ENCODE measurements at regions not wholly inside any gene's neighbourhood (a gene's known extent, or its start where the extent isn't known, plus 50 kb on each side); places are given as distances from the start of the nearest gene placed in this dataset.

- TF ChIP-seq CTCF (conservative IDR thresholded peaks at IDR 0.05; ENCODE audit: low read depth in 2 of 2) = no peak
- TF ChIP-seq POLR2AphosphoS5 (IDR thresholded peaks at IDR 0.05; ENCODE audit: low read depth) = no peak
- no peak for TF ChIP-seq EZH2phosphoT487 (IDR thresholded peaks at IDR 0.05; ENCODE audit: unreplicated experiment)
- no peak for TF ChIP-seq EZH2 (IDR thresholded peaks at IDR 0.05; ENCODE audit: low read depth, unreplicated experiment)
- no peak for TF ChIP-seq CREB1 (CRISPR knock-in tag; IDR thresholded peaks at IDR 0.05; ENCODE audit: low read depth)
- TF ChIP-seq JUNB (IDR thresholded peaks at IDR 0.05; ENCODE audit: unreplicated experiment) = no peak
Observed at GRCh38 chr2:225938991-225939390, 539.5 kb downstream of the NYAP2 start.
